ENCODE measurements at regions not wholly inside any gene's neighbourhood (a gene's known extent, or its start where the extent isn't known, plus 50 kb on each side); places are given as distances from the start of the nearest gene placed in this dataset.
"Not testable (repeated sequence)": the region's sequence is repeated elsewhere in the genome, so short reads cannot be mapped to it uniquely, and the experiment has no call there.

DNA sequence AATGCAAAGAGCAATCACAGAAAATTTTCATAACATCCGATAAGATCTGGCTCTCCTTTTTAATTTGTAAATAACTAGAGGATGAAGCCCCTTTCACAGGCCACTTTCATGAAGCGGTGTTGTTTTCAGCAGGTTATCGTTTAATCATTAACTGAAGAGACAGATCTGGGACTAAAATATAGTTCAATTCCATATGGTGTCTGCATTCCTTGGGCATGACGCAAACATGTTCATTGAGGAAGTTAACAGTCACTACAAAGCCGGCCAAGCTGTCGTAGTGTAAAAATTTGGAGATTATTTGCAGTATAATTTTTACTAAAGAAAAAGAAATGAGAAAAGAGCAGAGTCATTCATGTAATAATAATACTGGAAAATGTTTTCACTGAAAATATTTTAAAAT is 565.2 kb upstream of the ADAMTS5 start:
- TF ChIP-seq, protein P1, sequence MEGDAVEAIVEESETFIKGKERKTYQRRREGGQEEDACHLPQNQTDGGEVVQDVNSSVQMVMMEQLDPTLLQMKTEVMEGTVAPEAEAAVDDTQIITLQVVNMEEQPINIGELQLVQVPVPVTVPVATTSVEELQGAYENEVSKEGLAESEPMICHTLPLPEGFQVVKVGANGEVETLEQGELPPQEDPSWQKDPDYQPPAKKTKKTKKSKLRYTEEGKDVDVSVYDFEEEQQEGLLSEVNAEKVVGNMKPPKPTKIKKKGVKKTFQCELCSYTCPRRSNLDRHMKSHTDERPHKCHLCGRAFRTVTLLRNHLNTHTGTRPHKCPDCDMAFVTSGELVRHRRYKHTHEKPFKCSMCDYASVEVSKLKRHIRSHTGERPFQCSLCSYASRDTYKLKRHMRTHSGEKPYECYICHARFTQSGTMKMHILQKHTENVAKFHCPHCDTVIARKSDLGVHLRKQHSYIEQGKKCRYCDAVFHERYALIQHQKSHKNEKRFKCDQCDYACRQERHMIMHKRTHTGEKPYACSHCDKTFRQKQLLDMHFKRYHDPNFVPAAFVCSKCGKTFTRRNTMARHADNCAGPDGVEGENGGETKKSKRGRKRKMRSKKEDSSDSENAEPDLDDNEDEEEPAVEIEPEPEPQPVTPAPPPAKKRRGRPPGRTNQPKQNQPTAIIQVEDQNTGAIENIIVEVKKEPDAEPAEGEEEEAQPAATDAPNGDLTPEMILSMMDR (IDR thresholded peaks at IDR 0.05) = no peak
- no peak for TF ChIP-seq POLR2A (IDR thresholded peaks at IDR 0.05)

DNA sequence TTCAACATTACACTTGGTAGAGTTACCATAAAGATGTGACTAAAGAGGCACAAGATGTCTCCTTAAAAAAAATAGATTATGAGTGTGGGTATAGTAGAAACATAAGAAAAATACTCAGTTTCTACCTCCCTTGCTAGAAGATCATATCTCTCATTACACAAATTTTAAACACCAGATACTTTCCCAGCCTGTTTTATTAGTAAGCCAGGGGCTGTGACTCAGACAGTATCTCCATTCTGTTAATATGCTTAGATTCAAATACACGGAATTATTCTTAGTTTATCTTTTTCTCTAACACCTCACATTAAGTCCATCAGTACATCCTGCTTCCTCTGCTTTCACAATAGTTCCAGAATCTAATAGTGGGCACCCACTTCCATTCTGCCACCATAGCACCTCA is 561.8 kb upstream of the ADAMTS5 start:
- Histone ChIP-seq H3K27me3 (no peaks in the 10 kb centered on the region), H3K36me3 (no peaks in the 10 kb centered on the region), H3K4me1 (no peaks in the 10 kb centered on the region), H3K9me3 (no peaks in the 10 kb centered on the region), H3K4me3 (no peak overlapping the region), H3K27ac (no peak overlapping the region)
- DNase-seq = no peak
- intact Hi-C loops (cut with DNase I) = no loop called here
- WGBS, 2 donors = 63 to 78% methylated on average over 1 of the region's 1 CpG
- no peak for TF ChIP-seq POLR2A (IDR thresholded peaks at IDR 0.05)
- TF ChIP-seq, protein P1 (IDR thresholded peaks at IDR 0.05) = no peak

More for the DNA sequence above, 565.2 kb upstream of the ADAMTS5 start:
- H3K9me3 ChIP-seq = no peaks in the 10 kb centered on the region
- H3K27ac ChIP-seq = no peak overlapping the region
- DNase-seq = no peak
- H3K4me1 ChIP-seq = no peaks in the 10 kb centered on the region
- 55 to 74% methylated on average over 6 of the region's 6 CpGs for WGBS, 2 donors
- H3K36me3 ChIP-seq = no peaks in the 10 kb centered on the region
- intact Hi-C loops (cut with DNase I) = no loop called here
- H3K4me3 ChIP-seq = no peak overlapping the region
- no peaks in the 10 kb centered on the region for H3K27me3 ChIP-seq

DNA sequence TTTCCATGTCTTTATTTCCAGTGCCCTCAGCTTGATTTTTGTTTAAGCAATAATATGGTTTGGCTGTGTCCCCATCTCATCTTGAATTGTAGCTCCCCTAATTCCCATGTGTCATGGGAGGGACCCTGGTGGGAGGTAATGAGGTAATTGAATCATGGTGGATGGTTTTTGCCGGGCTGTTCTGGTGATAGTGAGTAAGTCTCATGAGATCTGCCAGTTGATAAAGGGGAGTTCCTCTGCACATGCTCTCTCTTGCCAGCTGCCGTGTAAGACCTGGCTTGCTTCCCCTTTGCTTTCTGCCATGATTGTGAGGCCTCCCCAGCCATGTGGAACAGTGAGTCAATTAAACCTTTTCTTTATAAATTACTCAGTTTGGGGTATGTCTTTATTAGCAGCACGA is 559.6 kb upstream of the ADAMTS5 start:
- no peak overlapping the region for H3K27ac ChIP-seq
- no peaks in the 10 kb centered on the region for H3K36me3 ChIP-seq
- H3K4me1 ChIP-seq = no peaks in the 10 kb centered on the region
- TF ChIP-seq, protein P1 (IDR thresholded peaks at IDR 0.05) = no peak
- no peak for TF ChIP-seq POLR2A (IDR thresholded peaks at IDR 0.05)
- intact Hi-C loops (cut with DNase I) = no loop called here
- WGBS, 2 donors = 46 to 60% methylated on average over 3 of the region's 3 CpGs
- no peaks in the 10 kb centered on the region for H3K27me3 ChIP-seq
- H3K9me3 ChIP-seq = no peaks in the 10 kb centered on the region
- H3K4me3 ChIP-seq = no peak overlapping the region
- DNase-seq = no peak

GRCh38 chr21:27525780-27526179 is 558.9 kb upstream of the ADAMTS5 start:
- no peaks in the 10 kb centered on the region for H3K27me3 ChIP-seq
- intact Hi-C loops (cut with DNase I) = no loop called here
- no peaks in the 10 kb centered on the region for H3K36me3 ChIP-seq
- no peak overlapping the region for H3K27ac ChIP-seq
- WGBS, 2 donors = 73 to 90% methylated on average over 4 of the region's 4 CpGs
- no peaks in the 10 kb centered on the region for H3K9me3 ChIP-seq
- TF ChIP-seq POLR2A (IDR thresholded peaks at IDR 0.05) = no peak
- TF ChIP-seq, protein P1 (IDR thresholded peaks at IDR 0.05) = no peak
- no peak for DNase-seq
- no peak overlapping the region for H3K4me3 ChIP-seq
- no peaks in the 10 kb centered on the region for H3K4me1 ChIP-seq

DNA sequence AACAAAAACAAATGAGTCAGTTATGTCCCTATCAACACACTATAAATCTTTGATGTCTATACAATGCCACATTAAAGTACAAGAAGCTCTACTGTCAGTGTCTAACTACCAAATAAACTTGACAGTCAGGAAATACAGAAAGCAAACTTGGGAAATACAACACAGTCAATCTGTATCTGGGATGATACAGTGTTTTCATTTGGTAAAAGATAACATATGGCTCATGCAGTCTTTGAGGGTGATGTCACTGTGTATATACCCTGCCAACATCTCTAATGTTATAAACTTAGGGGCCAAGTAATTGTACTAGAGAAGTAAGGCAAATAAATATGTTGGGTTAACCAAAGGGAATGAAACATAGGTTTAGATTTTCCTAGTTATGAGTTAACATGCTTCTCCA is 552.5 kb upstream of the ADAMTS5 start:
- H3K9me3 ChIP-seq = peaks cover 0 to 12% (median 0%) of the 10 kb centered on the region in 3 donors
- no peaks in the 10 kb centered on the region for H3K4me1 ChIP-seq
- intact Hi-C loops (cut with DNase I) = no loop called here
- no peak for TF ChIP-seq POLR2A (IDR thresholded peaks at IDR 0.05)
- TF ChIP-seq, protein P1 (IDR thresholded peaks at IDR 0.05) = no peak
- no peak overlapping the region for H3K27ac ChIP-seq
- DNase-seq = no peak
- no peak overlapping the region for H3K4me3 ChIP-seq
- H3K27me3 ChIP-seq = no peaks in the 10 kb centered on the region
- H3K36me3 ChIP-seq = no peaks in the 10 kb centered on the region

- intact Hi-C loops (cut with DNase I); H3K4me3 ChIP-seq; H3K36me3 ChIP-seq; DNase-seq; H3K4me1 ChIP-seq; H3K27ac ChIP-seq; H3K27me3 ChIP-seq: not testable (repeated sequence)
- peaks cover 0 to 12% (median 0%) of the 10 kb centered on the region in 3 donors for H3K9me3 ChIP-seq
- 55 to 64% methylated on average over 2 of the region's 2 CpGs for WGBS, 2 donors
Measured at GRCh38 chr21:27517177-27517576, 550.3 kb upstream of the ADAMTS5 start.
